GM23248 (cell line): ENCODE measurements at regions not wholly inside any gene's neighbourhood (a gene's known extent, or its start where the extent isn't known, plus 50 kb on each side); places are given as distances from the start of the nearest gene placed in this dataset.

Experiments used
- EZH2 ChIP-seq: fragments of 200-600 bp; sonication (generic); IDR thresholded peaks from 2 replicates; pipeline ENCODE4 v1.6.1; 2018; ENCODE audit warnings: antibody characterized with exemption, mild to moderate bottlenecking; ENCODE audit not compliant: insufficient read depth, poor library complexity, severe bottlenecking
- EZH2phosphoT487 ChIP-seq: fragments of 200-600 bp; sonication (generic); IDR thresholded peaks from 2 replicates; pipeline ENCODE4 v1.6.1; 2018; ENCODE audit warnings: antibody characterized with exemption, moderate library complexity, mild to moderate bottlenecking, low read depth; ENCODE audit not compliant: insufficient read depth

- TF ChIP-seq EZH2 (no peak), EZH2phosphoT487 (no peak)
Measured at GRCh38 chr1:168980656-168981055, 125.8 kb upstream of the ATP1B1 start.
